ENCODE measurements at regions not wholly inside any gene's neighbourhood (a gene's known extent, or its start where the extent isn't known, plus 50 kb on each side); places are given as distances from the start of the nearest gene placed in this dataset.
"Not testable (repeated sequence)": the region's sequence is repeated elsewhere in the genome, so short reads cannot be mapped to it uniquely, and the experiment has no call there.

- not testable (repeated sequence) for DNase-seq (ENCODE audit: low read depth in 2 of 2)
Measured at GRCh38 chr4:181843797-181844196, 399.4 kb upstream of the TENM3 start.

GRCh38 chr4:181845617-181846016, 397.6 kb upstream of the TENM3 start:
- DNase-seq (ENCODE audit: low read depth in 2 of 2) = no peak

GRCh38 chr4:181846934-181847333, 396.3 kb upstream of the TENM3 start:
- DNase-seq (ENCODE audit: low read depth in 2 of 2) = no peak

GRCh38 chr4:181848357-181848756, 394.8 kb upstream of the TENM3 start:
- DNase-seq (ENCODE audit: low read depth in 2 of 2) = no peak

GRCh38 chr4:181849472-181849871, 393.7 kb upstream of the TENM3 start:
- DNase-seq (ENCODE audit: low read depth in 2 of 2) = no peak

GRCh38 chr4:181853881-181854511, 389.2 kb upstream of the TENM3 start:
- no peak for DNase-seq (ENCODE audit: low read depth in 2 of 2)

- DNase-seq (ENCODE audit: low read depth in 2 of 2) = no peak
Measured at GRCh38 chr4:181855307-181855706, 387.9 kb upstream of the TENM3 start.

GRCh38 chr4:181857471-181857870, 385.7 kb upstream of the TENM3 start:
- not testable (repeated sequence) for DNase-seq (ENCODE audit: low read depth in 2 of 2)

- no peak for DNase-seq (ENCODE audit: low read depth in 2 of 2)
Measured at GRCh38 chr4:181858741-181859140, 384.5 kb upstream of the TENM3 start.

- no peak for DNase-seq (ENCODE audit: low read depth in 2 of 2)
Measured at GRCh38 chr4:181859439-181859838, 383.8 kb upstream of the TENM3 start.

GRCh38 chr4:181860157-181860556, 383.0 kb upstream of the TENM3 start:
- DNase-seq (ENCODE audit: low read depth in 2 of 2) = no peak

GRCh38 chr4:181860668-181861067, 382.5 kb upstream of the TENM3 start:
- no peak for DNase-seq (ENCODE audit: low read depth in 2 of 2)

GRCh38 chr4:181863856-181864255, 379.3 kb upstream of the TENM3 start:
- no peak for DNase-seq (ENCODE audit: low read depth in 2 of 2)

- no peak for DNase-seq (ENCODE audit: low read depth in 2 of 2)
Measured at GRCh38 chr4:181870326-181870725, 372.9 kb upstream of the TENM3 start.

- DNase-seq (ENCODE audit: low read depth in 2 of 2) = no peak
Measured at GRCh38 chr4:181874602-181875001, 368.6 kb upstream of the TENM3 start.

- DNase-seq (ENCODE audit: low read depth in 2 of 2) = no peak
Measured at GRCh38 chr4:181877329-181877848, 365.8 kb upstream of the TENM3 start.

GRCh38 chr4:181890031-181890430, 353.2 kb upstream of the TENM3 start:
- no peak for DNase-seq (ENCODE audit: low read depth in 2 of 2)

GRCh38 chr4:181890911-181891310, 352.3 kb upstream of the TENM3 start:
- DNase-seq (ENCODE audit: low read depth in 2 of 2) = no peak

GRCh38 chr4:181896614-181897013, 346.6 kb upstream of the TENM3 start:
- no peak for DNase-seq (ENCODE audit: low read depth in 2 of 2)

- DNase-seq (ENCODE audit: low read depth in 2 of 2) = no peak
Measured at GRCh38 chr4:181897935-181898334, 345.3 kb upstream of the TENM3 start.

GRCh38 chr4:181902404-181902803, 340.8 kb upstream of the TENM3 start:
- not testable (repeated sequence) for DNase-seq (ENCODE audit: low read depth in 2 of 2)

GRCh38 chr4:181905708-181906107, 337.5 kb upstream of the TENM3 start:
- no peak for DNase-seq (ENCODE audit: low read depth in 2 of 2)

- no peak for DNase-seq (ENCODE audit: low read depth in 2 of 2)
Measured at GRCh38 chr4:181908168-181908567, 335.0 kb upstream of the TENM3 start.

- no peak for DNase-seq (ENCODE audit: low read depth in 2 of 2)
Measured at GRCh38 chr4:181909368-181909767, 333.8 kb upstream of the TENM3 start.

Measured in stimulated activated CD8-positive, alpha-beta memory T cell treated with anti-CD3 and anti-CD28 coated beads, Interleukin-7, amount 100 ng/mL, for 1 hour (primary cell).